ENCODE measurements at regions not wholly inside any gene's neighbourhood (a gene's known extent, or its start where the extent isn't known, plus 50 kb on each side); places are given as distances from the start of the nearest gene placed in this dataset.

DNA sequence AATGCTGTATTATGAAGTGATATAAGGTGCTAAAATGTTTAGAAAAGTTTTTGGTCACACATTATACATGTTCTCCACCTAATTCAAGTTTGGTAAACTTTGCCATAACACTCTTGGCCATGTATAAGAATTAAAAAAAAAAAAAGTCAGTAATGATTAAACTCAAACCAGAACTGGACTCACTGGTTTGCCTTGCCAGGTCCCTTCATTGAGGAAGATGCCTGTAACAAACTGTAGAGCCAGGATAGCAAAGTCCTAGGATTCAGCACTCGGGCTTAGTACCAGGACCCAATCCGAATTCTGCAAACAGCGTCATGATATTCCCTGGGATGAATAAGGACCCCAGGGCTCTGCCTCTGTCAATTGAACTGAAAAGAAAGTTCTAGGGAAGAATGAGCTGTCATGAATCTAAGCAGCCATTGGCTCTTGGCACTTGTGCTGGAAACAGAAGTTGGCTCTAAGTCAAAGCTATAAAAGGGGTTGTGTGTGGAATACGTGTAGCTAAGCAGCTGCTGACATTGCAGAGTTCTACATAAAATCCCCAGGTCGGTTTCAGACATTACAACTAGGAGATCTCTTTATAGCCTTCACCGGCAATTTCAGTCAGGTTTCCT, 216.9 kb downstream of the C7orf25 start:
- TF ChIP-seq, protein P1, sequence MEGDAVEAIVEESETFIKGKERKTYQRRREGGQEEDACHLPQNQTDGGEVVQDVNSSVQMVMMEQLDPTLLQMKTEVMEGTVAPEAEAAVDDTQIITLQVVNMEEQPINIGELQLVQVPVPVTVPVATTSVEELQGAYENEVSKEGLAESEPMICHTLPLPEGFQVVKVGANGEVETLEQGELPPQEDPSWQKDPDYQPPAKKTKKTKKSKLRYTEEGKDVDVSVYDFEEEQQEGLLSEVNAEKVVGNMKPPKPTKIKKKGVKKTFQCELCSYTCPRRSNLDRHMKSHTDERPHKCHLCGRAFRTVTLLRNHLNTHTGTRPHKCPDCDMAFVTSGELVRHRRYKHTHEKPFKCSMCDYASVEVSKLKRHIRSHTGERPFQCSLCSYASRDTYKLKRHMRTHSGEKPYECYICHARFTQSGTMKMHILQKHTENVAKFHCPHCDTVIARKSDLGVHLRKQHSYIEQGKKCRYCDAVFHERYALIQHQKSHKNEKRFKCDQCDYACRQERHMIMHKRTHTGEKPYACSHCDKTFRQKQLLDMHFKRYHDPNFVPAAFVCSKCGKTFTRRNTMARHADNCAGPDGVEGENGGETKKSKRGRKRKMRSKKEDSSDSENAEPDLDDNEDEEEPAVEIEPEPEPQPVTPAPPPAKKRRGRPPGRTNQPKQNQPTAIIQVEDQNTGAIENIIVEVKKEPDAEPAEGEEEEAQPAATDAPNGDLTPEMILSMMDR (IDR thresholded peaks at IDR 0.05) = no peak
- CTCF ChIA-PET = no interaction called here
- DNase-seq (no peak), ATAC-seq (ENCODE audit: low read depth) (no peak)
- no peaks in the 10 kb centered on the region for H3K36me3 Mint-ChIP-seq (ENCODE audit: low read depth)
- H3K27ac Mint-ChIP-seq = no peak overlapping the region
- POLR2A ChIA-PET = no interaction called here
- H3K9me3 Mint-ChIP-seq = no peaks in the 10 kb centered on the region
- no peaks in the 10 kb centered on the region for H3K4me1 Mint-ChIP-seq
- intact Hi-C loops (cut with micrococcal nuclease) = no loop called here
- no peaks in the 10 kb centered on the region for H3K27me3 Mint-ChIP-seq
- H3K4me3 Mint-ChIP-seq = no peak overlapping the region

DNA sequence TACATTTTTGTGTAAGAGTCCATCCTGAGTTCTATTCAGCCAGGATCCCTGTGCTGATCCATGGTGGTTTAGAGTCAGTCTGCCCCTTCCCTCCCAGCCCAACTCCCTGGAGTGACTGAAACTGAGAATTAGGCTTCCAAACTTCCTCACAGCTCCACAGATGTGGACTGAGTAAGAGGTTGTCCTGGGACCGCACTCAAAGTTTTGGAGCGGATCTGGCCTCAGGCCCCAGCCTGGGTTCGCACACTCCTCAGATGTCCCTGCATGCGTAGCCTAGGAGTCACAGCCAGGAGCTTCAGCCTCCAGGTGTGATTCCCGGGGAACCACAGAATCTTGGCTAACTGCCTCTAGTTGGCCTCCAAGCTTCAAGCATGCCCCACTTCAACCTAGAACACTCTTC, 218.1 kb downstream of the C7orf25 start:
- ATAC-seq (ENCODE audit: low read depth) = no peak
- CTCF ChIA-PET = no interaction called here
- Mint-ChIP-seq H3K4me1 (no peaks in the 10 kb centered on the region), H3K27me3 (no peaks in the 10 kb centered on the region), H3K4me3 (no peak overlapping the region), H3K36me3 (ENCODE audit: low read depth) (no peaks in the 10 kb centered on the region), H3K9me3 (no peaks in the 10 kb centered on the region), H3K27ac (no peak overlapping the region)
- no peak for DNase-seq
- POLR2A ChIA-PET = no interaction called here
- intact Hi-C loops (cut with micrococcal nuclease) = no loop called here
- TF ChIP-seq, protein P1 (IDR thresholded peaks at IDR 0.05) = no peak

DNA sequence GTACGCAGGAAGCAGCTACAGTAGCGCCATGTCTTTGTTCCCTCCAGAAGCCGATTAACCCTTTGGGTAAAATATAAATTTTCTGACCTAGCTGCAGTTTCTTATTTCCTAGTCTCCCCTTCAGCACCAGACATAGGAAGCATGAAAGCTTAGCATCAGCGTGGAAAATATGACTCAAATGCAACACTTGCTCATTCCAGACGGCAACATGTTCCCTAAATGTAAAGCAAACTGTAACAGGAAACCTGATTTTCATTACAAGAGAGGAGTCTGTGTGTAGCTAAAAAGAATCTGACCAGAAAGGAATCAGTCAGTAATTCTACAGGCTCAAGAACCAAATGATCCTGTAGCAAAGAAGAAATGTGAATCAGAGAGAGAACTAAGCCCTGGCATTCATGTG, 219.2 kb downstream of the C7orf25 start:
- Mint-ChIP-seq H3K36me3 (ENCODE audit: low read depth) (no peaks in the 10 kb centered on the region), H3K4me3 (no peak overlapping the region), H3K27ac (no peak overlapping the region), H3K27me3 (no peaks in the 10 kb centered on the region), H3K9me3 (no peaks in the 10 kb centered on the region), H3K4me1 (no peaks in the 10 kb centered on the region)
- TF ChIP-seq, protein P1 (IDR thresholded peaks at IDR 0.05) = no peak
- DNase-seq = no peak
- ATAC-seq (ENCODE audit: low read depth) = no peak
- intact Hi-C loops (cut with micrococcal nuclease) = no loop called here
- ChIA-PET CTCF (no interaction called here), POLR2A (no interaction called here)

DNA sequence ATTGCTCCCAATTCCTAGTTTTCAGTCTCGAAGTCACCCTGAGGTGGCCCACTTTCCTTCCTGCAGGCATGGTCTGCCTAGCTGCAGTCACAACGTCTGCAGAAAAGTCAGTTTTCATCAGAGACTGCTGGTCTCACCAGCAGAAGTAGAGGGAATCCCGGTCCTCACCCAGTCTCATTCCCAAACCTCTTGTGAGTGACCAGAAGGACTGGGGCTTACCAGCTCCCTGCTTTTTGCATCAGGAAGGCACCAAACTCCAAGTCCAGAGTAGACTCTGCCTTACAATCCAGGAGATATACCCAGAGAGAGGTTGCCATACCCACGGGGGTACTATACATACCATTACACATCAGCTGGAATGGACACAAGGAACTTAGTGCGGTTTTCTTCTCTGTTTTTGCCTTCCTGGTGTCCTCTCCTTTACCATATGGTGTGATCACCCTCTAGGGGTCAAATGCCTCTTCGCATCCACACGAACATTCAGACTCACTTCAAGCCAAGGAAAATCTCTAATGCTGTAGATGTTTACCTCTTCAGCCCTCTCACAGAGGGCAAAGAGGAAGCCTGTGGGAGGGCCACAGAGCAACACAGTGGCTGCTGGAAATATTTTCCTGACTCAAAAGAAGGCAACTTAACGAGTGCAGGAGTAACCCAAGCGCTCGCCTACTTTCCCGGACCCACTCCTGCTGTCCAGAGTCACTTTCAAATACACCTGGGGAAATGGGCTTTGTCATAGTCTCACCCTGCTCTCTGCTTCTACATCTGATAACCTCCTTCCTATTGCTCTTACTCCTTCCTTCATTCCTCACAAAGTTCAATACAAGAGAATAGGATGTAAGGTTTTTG, 220.9 kb downstream of the C7orf25 start:
- Mint-ChIP-seq H3K9me3 (no peaks in the 10 kb centered on the region), H3K4me3 (no peak overlapping the region), H3K27ac (no peak overlapping the region), H3K27me3 (no peaks in the 10 kb centered on the region), H3K4me1 (no peaks in the 10 kb centered on the region), H3K36me3 (ENCODE audit: low read depth) (no peaks in the 10 kb centered on the region)
- TF ChIP-seq, protein P1 (IDR thresholded peaks at IDR 0.05) = no peak
- ChIA-PET POLR2A (no interaction called here), CTCF (no interaction called here)
- intact Hi-C loops (cut with micrococcal nuclease) = no loop called here
- ATAC-seq (ENCODE audit: low read depth) (no peak), DNase-seq (no peak)

DNA sequence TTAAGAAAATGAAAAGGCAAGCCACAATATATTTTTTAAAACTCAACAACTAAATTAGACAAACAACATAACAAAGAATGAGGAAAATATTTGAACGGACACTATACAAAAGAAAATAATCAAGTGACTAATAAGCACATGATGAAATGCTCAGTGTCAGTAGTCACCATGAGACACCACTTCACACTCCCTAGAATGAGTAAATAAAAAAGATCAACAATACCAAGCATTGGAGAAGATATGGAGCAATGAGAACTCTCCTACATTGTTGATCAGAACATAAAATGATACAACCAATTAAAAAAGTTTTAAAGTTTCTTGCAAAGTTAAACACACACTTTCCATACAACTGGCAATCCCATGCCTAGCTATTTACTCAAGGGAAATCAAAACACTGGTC, 222.2 kb downstream of the C7orf25 start:
- no peak for ATAC-seq (ENCODE audit: low read depth)
- intact Hi-C loops (cut with micrococcal nuclease) = no loop called here
- Mint-ChIP-seq H3K36me3 (ENCODE audit: low read depth) (no peaks in the 10 kb centered on the region), H3K27ac (no peak overlapping the region), H3K4me1 (no peaks in the 10 kb centered on the region), H3K4me3 (no peak overlapping the region), H3K27me3 (peaks cover under 1% of the 10 kb centered on the region), H3K9me3 (no peaks in the 10 kb centered on the region)
- ChIA-PET POLR2A (no interaction called here), CTCF (no interaction called here)
- DNase-seq = no peak
- TF ChIP-seq, protein P1 (IDR thresholded peaks at IDR 0.05) = no peak

Measured in activated B cell treated with CpG ODN at 0.5 μM for 24 hours (primary cell).